HG03175 (cell line): ENCODE measurements at regions not wholly inside any gene's neighbourhood (a gene's known extent, or its start where the extent isn't known, plus 50 kb on each side); places are given as distances from the start of the nearest gene placed in this dataset.

ENCODE experiments used
- ATAC-seq: cut with Tn5 transposase; IDR thresholded peaks from one replicate; pipeline ENCODE4 v1.9.1; 2021; ENCODE audit warnings: mild to moderate bottlenecking, moderate library complexity; ENCODE audit not compliant: unreplicated experiment

DNA sequence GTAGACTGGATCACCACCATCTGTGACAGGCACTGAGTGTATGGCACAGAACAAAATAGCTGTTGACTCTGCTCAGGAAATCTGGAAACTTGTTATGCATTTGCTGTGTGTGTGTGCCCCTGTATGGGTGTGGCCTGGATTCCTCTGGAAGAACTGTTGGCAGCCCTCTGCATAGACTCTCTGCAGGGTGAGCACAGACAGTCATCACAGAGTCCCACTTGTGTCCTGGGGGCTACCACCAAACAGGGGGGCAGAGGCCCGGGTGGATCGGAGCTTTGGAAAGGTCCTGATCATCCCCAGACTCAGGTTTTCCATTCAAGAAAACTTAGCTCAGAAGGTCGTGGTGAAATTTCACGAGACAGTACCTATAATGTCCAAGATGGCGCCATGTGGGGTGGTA is 258.6 kb downstream of the SOX11 start:
- no peak for ATAC-seq

GRCh38 chr2:5951471-5951870 is 259.3 kb downstream of the SOX11 start:
- no peak for ATAC-seq

GRCh38 chr2:5953525-5953924 is 261.3 kb downstream of the SOX11 start:
- no peak for ATAC-seq

DNA sequence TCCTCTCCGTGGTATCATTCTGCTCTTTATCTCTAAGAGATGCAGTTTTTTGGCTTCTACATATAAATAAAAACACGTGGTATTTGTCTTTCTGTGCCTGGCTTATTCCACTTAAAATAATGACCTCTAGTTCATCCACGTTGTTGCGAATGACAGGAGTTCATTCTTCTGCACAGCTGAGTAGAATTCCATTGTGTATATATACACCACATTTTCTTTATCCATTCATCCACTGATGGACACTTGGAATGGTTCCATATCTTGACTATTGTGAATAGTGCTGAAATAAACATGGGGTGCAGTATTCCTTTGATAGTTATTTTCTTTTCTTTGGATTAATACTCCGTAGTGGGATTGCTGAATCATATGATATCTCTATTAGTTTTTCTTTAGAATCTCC is 262.3 kb downstream of the SOX11 start:
- no peak for ATAC-seq

GRCh38 chr2:5955921-5956320 is 263.7 kb downstream of the SOX11 start:
- no peak for ATAC-seq

DNA sequence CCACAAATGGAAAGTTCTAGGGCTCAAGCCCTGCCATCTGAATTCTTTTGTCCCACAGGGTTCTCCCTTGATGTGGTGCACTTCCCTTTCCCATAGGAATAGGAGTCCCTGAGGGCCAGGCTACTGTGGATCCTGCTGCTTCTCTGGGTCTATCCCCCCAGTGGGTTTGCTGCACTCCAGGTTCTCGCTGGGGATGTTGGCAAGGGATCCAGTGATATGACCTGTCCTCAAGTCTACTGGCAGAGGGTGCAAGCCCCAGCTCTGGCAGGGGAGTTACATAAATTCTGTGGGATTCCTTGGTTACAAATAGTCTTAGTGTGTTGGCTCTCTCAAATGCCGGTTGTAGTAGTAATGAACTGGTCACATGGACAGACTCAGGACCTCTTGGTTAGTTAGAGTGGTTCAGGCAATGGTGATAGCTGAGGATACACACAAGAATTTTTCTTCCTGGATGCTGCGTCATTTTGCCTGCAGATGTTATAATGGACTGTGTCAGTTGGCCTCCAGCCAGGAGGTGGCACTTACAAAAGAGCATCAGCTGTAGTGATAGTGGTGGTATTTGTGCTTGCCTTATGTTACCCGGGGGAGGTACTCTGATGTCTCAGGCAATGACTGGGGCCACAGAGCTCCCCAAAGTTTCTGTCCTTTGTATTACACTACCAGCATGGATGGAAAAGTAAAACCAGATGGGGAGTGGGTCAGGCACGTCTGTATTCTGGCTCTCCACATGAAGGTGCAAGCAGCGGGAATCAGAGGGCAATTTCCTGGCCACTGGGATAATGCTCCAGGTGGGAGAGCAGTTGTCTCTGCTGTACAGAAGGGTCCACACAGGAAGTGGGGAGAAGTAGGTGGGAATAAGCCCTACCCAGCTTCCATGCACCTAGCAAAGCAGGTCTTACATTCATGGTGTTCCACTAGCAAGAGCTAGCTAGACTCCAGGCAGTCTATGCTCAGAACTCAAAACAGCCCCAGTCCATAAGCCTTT is 267.9 kb downstream of the SOX11 start:
- no peak for ATAC-seq

DNA sequence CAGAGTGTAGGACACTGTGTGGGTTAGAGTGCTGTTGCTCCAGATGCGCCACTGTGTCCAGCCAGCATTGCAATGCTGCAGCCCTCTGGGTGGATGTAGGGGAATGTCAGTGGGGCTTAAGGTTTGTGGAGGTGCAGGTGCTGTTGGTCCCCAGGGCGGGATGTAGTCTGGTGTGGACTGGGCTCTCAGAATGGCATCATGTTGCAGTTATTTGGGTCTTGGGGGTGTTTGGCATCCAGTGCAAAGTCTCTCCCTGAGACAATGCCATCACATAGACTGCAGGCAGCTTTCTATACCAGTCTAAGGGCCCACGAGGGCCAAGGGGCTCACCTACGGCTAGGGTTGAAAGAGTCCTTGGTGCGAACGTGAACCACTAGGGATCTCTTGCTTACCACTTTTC is 275.3 kb downstream of the SOX11 start:
- no peak for ATAC-seq

DNA sequence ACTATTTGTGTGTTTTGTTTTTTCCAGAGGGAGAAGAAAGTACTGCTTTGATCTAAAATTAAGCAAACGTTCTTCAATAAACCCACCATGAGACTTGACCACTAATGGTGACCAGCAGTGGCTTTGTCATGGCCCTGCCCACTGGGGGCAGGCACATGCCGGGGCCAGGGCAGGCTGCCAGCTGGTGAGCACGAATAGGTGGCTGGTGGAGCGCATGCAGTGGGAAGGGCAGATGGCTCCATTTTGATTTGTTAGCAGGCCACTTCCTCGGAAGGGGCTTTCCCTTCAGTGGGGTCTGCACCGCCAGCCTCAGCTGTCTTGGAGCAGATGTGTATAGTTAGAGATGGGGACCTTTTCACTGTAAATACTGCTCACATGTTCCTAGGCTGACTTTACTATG is 277.1 kb downstream of the SOX11 start:
- no peak for ATAC-seq

DNA sequence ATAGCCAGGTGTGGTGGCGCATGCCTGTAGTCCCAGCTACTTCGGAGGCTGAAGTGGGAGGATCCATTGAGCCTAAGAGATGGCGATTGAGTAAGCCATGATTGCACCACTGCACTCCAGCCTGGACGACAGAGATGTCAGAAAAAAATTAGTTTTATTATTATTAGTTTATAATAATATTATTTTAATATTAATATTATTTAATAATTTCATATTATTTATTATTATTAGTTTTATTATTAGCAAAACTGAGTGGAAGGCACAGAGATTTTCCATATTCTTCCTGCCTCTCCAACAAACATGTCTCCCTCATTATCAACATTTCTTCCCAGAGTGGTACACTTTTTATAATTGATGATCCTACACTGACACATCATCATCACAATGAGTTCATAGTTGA is 278.2 kb downstream of the SOX11 start:
- ATAC-seq = no peak

DNA sequence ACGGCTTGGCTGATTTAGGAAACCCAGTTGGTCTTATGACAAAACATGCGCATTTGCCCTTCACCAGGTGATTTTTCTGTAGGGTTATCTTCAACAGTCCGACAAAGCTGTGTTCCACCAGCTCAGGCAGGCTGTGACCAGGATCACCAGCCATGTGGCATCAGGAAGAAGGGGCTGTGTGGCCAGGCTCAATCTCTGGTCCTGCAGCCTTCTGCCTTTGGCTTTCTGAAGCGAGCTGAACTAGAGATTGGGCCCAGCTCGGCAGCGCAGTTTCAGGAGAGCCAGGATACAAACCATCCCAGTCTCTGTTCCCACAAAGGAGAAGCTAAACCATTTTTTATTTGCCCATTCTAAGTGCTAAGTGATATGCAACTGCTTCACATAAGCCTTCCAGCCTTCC is 282.3 kb downstream of the SOX11 start:
- ATAC-seq = no peak

DNA sequence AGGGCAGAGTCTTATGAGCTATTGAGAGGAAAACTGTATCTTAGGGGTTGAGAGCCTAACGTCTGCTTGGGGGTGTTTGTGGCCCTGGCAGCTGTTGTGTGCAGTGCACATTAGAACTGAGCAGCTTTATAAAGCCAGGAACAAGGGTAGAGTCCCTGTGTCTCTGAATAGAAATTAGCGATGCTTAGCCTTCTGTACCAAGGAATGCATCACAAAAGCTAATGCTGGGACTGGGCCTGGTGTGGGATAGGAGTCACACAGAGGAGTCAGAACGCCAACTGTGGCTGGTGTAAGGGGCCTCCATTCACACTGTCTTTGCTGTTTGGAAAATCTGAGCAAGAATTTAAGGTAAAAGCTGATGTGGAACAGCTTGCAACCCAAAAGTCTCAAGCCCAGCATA is 283.2 kb downstream of the SOX11 start:
- ATAC-seq = no peak

DNA sequence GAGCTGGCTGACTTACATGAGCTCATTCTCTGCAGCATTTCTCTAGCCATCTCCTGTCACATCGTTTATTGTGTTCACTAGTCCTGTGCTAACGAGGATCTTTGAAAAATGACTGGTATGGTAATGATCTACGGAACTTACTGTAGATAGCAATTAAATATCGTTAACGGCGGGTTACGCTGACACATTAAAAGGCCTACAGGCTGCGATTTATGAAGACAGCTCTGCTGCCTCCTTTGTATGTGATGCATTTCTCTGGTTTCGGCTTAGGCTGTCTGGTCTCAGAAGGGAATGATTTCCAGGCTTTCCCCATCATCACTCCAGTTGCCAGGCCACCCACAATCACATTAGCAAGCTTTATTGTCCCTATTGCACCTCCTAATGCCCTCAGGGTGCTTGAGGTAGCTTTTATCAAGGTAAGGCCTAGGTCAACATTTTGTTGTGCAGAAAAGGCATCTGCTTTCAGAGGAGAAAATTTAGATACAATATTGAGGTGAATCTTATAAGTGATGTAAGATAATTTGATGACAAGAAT is 284.4 kb downstream of the SOX11 start:
- ATAC-seq = no peak

GRCh38 chr2:5977477-5977876 is 285.3 kb downstream of the SOX11 start:
- no peak for ATAC-seq

- no peak for ATAC-seq
Observed at GRCh38 chr2:5978131-5978751, 286.1 kb downstream of the SOX11 start.

- ATAC-seq = no peak
Observed at GRCh38 chr2:5980450-5981190, 288.4 kb downstream of the SOX11 start.

DNA sequence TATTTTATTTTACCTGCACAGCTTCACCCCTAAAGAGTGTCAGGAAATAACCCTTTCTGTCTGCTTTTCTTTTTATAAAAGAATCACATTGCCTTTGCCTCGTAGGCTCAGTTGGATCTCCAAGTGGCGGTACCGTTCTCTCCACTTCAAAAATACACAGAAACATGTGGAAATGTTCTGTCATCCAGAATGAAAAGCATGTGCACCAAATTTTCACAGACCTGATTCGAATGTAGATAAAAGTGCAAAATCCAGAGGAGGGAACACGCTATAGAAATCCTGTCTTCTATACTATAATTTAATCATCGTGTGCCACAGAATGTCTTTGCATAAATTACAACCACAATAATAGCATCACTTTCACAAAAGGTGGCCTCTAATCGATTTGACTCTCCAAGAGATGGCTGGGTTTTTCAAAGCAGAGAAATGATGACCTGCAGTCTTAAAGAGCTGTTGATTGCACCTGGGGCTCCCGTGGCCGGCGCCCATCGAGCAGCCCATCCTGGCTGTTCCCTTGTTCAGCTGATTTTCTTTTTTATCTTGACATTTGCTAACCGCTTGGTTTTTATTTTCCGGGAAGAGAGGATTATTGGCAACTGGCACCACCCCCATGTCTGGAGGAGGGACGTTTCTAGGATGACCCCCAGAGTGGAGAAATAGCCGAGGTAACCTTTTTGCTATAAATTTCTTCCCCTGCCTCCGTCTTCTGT is 290.2 kb downstream of the SOX11 start:
- no peak for ATAC-seq

GRCh38 chr2:5982903-5983265 is 290.7 kb downstream of the SOX11 start:
- ATAC-seq = no peak

DNA sequence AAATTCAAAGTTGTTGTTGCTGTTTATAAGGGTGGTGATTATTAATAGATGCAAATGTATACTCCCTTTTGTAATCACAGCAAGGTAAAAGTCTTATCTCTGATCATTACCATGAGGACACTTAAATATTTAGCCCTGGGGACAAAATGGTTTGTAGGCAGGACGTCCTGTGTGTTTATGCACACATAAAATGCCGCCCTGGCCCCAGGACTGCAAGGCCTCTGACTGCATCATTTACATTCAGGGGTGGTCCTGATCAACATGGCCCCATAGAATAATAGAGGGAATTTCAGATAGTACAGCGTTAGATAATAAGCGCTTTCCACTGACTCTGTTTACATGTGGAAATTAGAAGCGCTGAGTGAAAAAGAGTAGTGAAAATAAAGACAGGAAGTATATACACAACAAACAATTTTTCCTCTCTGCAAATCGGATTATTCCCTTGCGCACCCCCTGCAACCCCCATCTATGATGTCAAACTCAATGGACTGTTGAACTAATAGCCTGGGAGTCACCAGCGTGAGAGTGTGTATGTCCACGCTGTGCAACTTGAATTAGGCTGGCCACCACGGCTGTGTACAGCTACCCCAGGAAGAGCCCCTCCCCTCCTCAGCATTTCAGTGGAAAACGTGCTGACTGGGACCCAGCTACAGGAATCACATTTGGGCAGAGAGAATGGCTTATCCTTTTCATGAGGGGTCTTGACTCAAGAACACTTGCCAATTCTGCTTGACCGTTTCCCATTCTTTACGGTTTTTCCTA is 291.5 kb downstream of the SOX11 start:
- no peak for ATAC-seq

DNA sequence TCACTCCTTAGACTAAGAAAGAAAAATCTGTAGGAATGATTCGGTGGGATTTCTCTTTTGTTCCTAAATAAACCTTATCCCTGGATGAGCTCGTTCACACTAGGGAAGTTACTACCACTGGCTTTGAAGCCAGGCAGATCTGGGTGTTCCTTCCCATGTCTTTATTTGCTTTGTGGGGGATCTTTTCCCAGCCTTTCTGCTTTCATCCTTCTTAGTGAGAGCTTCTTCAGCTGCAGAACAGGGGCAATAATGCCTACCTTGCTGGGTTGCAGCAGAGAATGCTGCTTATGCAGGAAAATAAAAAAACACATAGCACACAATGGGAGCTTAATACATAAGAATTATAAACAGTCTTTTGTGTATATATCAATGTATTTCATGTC is 292.1 kb downstream of the SOX11 start:
- no peak for ATAC-seq

- ATAC-seq = no peak
Observed at GRCh38 chr2:5984946-5985345, 292.8 kb downstream of the SOX11 start.
